ENCODE measurements at regions not wholly inside any gene's neighbourhood (a gene's known extent, or its start where the extent isn't known, plus 50 kb on each side); places are given as distances from the start of the nearest gene placed in this dataset.

DNA sequence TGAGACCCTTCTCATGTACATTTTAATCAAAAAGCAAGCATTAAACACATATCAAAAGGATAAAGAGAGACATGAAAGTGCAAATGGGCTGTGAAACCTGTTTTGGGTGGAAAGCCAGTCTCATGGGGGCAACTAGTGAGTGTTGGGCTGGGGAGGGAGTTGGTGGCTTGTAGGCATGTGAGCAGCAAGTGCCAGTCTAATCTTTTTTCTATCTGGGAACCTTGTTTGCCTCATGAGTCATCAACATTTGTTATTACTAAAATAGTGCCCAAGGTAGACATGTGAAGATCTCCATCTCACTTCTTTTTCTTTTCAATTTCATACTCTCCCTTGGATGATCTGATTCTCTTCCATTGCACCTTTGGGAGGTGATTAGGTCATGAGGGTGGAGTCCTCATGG is 613.9 kb upstream of the GYPC start:
- ATAC-seq (no peak), DNase-seq (ENCODE audit: low spot score) (no peak)
- no peaks in the 10 kb centered on the region for H3K4me1 ChIP-seq (ENCODE audit: insufficient read depth)
- H3K79me2 ChIP-seq (replicated peaks; ENCODE audit: insufficient read depth), result no peaks in the 10 kb centered on the region
- no peaks in the 10 kb centered on the region for H3F3A ChIP-seq (replicated peaks; ENCODE audit: low read depth)
- no peaks in the 10 kb centered on the region for H3K4me1 Mint-ChIP-seq
- no peaks in the 10 kb centered on the region for H3K9me2 ChIP-seq (ENCODE audit: insufficient read depth)
- H3K27ac ChIP-seq (ENCODE audit: low read depth), result no peak overlapping the region
- no peak overlapping the region for H3K27ac Mint-ChIP-seq
- H3K27me3 Mint-ChIP-seq (ENCODE audit: insufficient read depth, low read depth, poor library complexity), result peaks cover 2% of the 10 kb centered on the region
- H3K4me3 ChIP-seq, result no peak overlapping the region
- H3K9me3 Mint-ChIP-seq, result no peaks in the 10 kb centered on the region
- H3K36me3 ChIP-seq (ENCODE audit: insufficient read depth), result no peaks in the 10 kb centered on the region
- no peak overlapping the region for H3K4me3 Mint-ChIP-seq
- TF ChIP-seq, protein P1, sequence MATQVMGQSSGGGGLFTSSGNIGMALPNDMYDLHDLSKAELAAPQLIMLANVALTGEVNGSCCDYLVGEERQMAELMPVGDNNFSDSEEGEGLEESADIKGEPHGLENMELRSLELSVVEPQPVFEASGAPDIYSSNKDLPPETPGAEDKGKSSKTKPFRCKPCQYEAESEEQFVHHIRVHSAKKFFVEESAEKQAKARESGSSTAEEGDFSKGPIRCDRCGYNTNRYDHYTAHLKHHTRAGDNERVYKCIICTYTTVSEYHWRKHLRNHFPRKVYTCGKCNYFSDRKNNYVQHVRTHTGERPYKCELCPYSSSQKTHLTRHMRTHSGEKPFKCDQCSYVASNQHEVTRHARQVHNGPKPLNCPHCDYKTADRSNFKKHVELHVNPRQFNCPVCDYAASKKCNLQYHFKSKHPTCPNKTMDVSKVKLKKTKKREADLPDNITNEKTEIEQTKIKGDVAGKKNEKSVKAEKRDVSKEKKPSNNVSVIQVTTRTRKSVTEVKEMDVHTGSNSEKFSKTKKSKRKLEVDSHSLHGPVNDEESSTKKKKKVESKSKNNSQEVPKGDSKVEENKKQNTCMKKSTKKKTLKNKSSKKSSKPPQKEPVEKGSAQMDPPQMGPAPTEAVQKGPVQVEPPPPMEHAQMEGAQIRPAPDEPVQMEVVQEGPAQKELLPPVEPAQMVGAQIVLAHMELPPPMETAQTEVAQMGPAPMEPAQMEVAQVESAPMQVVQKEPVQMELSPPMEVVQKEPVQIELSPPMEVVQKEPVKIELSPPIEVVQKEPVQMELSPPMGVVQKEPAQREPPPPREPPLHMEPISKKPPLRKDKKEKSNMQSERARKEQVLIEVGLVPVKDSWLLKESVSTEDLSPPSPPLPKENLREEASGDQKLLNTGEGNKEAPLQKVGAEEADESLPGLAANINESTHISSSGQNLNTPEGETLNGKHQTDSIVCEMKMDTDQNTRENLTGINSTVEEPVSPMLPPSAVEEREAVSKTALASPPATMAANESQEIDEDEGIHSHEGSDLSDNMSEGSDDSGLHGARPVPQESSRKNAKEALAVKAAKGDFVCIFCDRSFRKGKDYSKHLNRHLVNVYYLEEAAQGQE (IDR thresholded peaks at IDR 0.05; ENCODE audit: unreplicated experiment), result no peak
- TF ChIP-seq STAT1 (IDR thresholded peaks at IDR 0.05; ENCODE audit: unreplicated experiment), result no peak
- no peaks in the 10 kb centered on the region for H4K20me1 ChIP-seq (replicated peaks; ENCODE audit: insufficient read depth)
- no peaks in the 10 kb centered on the region for H3K27me3 ChIP-seq (ENCODE audit: insufficient read depth)
- no peak overlapping the region for H3K4me2 ChIP-seq
- H3K36me3 Mint-ChIP-seq (ENCODE audit: low read depth), result no peaks in the 10 kb centered on the region
- H2AFZ ChIP-seq, result no peak overlapping the region

DNA sequence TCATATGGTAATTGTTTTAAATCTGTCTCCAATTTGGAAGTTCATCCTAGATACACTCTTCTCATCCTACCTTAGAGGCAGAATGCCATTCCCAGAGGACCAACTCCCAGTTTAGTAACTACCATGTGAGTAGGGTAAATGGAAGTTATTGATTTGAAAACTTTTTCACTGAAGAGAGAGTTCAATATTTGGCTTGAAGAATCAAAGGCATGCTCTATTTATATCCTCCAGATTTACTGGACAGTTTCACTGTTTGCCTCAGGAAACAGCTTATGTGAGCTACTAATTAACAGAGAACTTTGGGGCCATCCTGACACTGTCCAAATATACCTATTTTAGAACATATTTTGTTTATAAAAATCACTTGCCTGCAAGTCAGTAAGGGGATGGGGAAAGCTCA is 607.2 kb upstream of the GYPC start:
- Histone ChIP-seq H3K79me2 (replicated peaks; ENCODE audit: insufficient read depth) (no peaks in the 10 kb centered on the region), H3K4me3 (no peak overlapping the region), H3K36me3 (ENCODE audit: insufficient read depth) (no peaks in the 10 kb centered on the region), H3K4me1 (ENCODE audit: insufficient read depth) (no peaks in the 10 kb centered on the region), H3F3A (replicated peaks; ENCODE audit: low read depth) (no peaks in the 10 kb centered on the region), H2AFZ (no peak overlapping the region), H3K4me2 (no peak overlapping the region), H4K20me1 (replicated peaks; ENCODE audit: insufficient read depth) (no peaks in the 10 kb centered on the region), H3K9me2 (ENCODE audit: insufficient read depth) (no peaks in the 10 kb centered on the region), H3K27ac (ENCODE audit: low read depth) (no peak overlapping the region), H3K27me3 (ENCODE audit: insufficient read depth) (no peaks in the 10 kb centered on the region)
- DNase-seq (ENCODE audit: low spot score) (no peak), ATAC-seq (no peak)
- Mint-ChIP-seq H3K27me3 (ENCODE audit: insufficient read depth, low read depth, poor library complexity) (peaks cover 2% of the 10 kb centered on the region), H3K4me3 (no peak overlapping the region), H3K9me3 (peaks cover 22% of the 10 kb centered on the region), H3K36me3 (ENCODE audit: low read depth) (peaks cover 14% of the 10 kb centered on the region; the same call in 1 of the 3 replicates), H3K4me1 (no peaks in the 10 kb centered on the region), H3K27ac (no peak overlapping the region)
- TF ChIP-seq POLR2AphosphoS5 (IDR thresholded peaks at IDR 0.05; ENCODE audit: low read depth), result no peak
- TF ChIP-seq NANOG (IDR thresholded peaks at IDR 0.05; ENCODE audit: borderline replicate concordance), result no peak
- no peak for TF ChIP-seq EZH2 (IDR thresholded peaks at IDR 0.05; ENCODE audit: low read depth, unreplicated experiment)
- no peak for TF ChIP-seq CREB1 (CRISPR knock-in tag; IDR thresholded peaks at IDR 0.05; ENCODE audit: low read depth)
- TF ChIP-seq, protein P2, sequence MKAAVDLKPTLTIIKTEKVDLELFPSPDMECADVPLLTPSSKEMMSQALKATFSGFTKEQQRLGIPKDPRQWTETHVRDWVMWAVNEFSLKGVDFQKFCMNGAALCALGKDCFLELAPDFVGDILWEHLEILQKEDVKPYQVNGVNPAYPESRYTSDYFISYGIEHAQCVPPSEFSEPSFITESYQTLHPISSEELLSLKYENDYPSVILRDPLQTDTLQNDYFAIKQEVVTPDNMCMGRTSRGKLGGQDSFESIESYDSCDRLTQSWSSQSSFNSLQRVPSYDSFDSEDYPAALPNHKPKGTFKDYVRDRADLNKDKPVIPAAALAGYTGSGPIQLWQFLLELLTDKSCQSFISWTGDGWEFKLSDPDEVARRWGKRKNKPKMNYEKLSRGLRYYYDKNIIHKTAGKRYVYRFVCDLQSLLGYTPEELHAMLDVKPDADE (IDR thresholded peaks at IDR 0.05), result no peak
- TF ChIP-seq EZH2phosphoT487 (IDR thresholded peaks at IDR 0.05; ENCODE audit: unreplicated experiment), result no peak
- no peak for TF ChIP-seq STAT1 (IDR thresholded peaks at IDR 0.05; ENCODE audit: unreplicated experiment)
- TF ChIP-seq, protein P3, sequence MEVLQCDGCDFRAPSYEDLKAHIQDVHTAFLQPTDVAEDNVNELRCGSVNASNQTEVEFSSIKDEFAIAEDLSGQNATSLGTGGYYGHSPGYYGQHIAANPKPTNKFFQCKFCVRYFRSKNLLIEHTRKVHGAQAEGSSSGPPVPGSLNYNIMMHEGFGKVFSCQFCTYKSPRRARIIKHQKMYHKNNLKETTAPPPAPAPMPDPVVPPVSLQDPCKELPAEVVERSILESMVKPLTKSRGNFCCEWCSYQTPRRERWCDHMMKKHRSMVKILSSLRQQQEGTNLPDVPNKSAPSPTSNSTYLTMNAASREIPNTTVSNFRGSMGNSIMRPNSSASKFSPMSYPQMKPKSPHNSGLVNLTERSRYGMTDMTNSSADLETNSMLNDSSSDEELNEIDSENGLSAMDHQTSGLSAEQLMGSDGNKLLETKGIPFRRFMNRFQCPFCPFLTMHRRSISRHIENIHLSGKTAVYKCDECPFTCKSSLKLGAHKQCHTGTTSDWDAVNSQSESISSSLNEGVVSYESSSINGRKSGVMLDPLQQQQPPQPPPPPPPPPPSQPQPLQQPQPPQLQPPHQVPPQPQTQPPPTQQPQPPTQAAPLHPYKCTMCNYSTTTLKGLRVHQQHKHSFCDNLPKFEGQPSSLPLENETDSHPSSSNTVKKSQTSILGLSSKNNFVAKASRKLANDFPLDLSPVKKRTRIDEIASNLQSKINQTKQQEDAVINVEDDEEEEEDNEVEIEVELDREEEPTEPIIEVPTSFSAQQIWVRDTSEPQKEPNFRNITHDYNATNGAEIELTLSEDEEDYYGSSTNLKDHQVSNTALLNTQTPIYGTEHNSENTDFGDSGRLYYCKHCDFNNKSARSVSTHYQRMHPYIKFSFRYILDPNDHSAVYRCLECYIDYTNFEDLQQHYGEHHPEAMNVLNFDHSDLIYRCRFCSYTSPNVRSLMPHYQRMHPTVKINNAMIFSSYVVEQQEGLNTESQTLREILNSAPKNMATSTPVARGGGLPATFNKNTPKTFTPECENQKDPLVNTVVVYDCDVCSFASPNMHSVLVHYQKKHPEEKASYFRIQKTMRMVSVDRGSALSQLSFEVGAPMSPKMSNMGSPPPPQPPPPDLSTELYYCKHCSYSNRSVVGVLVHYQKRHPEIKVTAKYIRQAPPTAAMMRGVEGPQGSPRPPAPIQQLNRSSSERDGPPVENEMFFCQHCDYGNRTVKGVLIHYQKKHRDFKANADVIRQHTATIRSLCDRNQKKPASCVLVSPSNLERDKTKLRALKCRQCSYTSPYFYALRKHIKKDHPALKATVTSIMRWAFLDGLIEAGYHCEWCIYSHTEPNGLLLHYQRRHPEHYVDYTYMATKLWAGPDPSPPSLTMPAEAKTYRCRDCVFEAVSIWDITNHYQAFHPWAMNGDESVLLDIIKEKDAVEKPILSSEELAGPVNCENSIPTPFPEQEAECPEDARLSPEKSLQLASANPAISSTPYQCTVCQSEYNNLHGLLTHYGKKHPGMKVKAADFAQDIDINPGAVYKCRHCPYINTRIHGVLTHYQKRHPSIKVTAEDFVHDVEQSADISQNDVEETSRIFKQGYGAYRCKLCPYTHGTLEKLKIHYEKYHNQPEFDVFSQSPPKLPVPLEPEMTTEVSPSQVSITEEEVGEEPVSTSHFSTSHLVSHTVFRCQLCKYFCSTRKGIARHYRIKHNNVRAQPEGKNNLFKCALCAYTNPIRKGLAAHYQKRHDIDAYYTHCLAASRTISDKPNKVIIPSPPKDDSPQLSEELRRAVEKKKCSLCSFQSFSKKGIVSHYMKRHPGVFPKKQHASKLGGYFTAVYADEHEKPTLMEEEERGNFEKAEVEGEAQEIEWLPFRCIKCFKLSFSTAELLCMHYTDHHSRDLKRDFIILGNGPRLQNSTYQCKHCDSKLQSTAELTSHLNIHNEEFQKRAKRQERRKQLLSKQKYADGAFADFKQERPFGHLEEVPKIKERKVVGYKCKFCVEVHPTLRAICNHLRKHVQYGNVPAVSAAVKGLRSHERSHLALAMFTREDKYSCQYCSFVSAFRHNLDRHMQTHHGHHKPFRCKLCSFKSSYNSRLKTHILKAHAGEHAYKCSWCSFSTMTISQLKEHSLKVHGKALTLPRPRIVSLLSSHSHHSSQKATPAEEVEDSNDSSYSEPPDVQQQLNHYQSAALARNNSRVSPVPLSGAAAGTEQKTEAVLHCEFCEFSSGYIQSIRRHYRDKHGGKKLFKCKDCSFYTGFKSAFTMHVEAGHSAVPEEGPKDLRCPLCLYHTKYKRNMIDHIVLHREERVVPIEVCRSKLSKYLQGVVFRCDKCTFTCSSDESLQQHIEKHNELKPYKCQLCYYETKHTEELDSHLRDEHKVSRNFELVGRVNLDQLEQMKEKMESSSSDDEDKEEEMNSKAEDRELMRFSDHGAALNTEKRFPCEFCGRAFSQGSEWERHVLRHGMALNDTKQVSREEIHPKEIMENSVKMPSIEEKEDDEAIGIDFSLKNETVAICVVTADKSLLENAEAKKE (CRISPR knock-in tag; IDR thresholded peaks at IDR 0.05), result no peak
- no peak for TF ChIP-seq ZNF114 (CRISPR knock-in tag; IDR thresholded peaks at IDR 0.05)
